ENCODE measurements at regions not wholly inside any gene's neighbourhood (a gene's known extent, or its start where the extent isn't known, plus 50 kb on each side); places are given as distances from the start of the nearest gene placed in this dataset.
"Not testable (repeated sequence)": the region's sequence is repeated elsewhere in the genome, so short reads cannot be mapped to it uniquely, and the experiment has no call there.

GRCh38 chr5:92629000-92629399 lies 952.0 kb downstream of the NR2F1-AS1 start:
- Histone ChIP-seq H3K27me3 (ENCODE audit: control insufficient read depth, insufficient read depth, low read length) (no peaks in the 10 kb centered on the region), H3K4me1 (ENCODE audit: control insufficient read depth in 2 of 3, insufficient read depth in 2 of 3, low read depth in 1 of 3, low read length in 3 of 3) (no peaks in the 10 kb centered on the region), H3K9ac (ENCODE audit: low read length in 3 of 3) (no peak overlapping the region), H3K27ac (ENCODE audit: low read depth in 2 of 2, low read length in 2 of 2) (no peak overlapping the region), H3K9me3 (ENCODE audit: control insufficient read depth in 2 of 3, insufficient read depth in 1 of 3, low read length in 3 of 3) (no peaks in the 10 kb centered on the region), H3K4me3 (ENCODE audit: low read length in 3 of 3) (no peak overlapping the region), H3K36me3 (ENCODE audit: control insufficient read depth in 2 of 3, insufficient read depth in 3 of 3, low read length in 3 of 3) (no peaks in the 10 kb centered on the region)
- intact Hi-C loops (cut with DNase I): no loop called here
- no peak for DNase-seq
- FAIRE-seq: no peak
- TF ChIP-seq CTCF (IDR thresholded peaks at IDR 0.05; ENCODE audit: borderline replicate concordance, extremely low read depth, insufficient read depth): no peak

GRCh38 chr5:92627186-92627585 lies 953.8 kb downstream of the NR2F1-AS1 start:
- no peaks in the 10 kb centered on the region for H3K36me3 ChIP-seq (ENCODE audit: control insufficient read depth in 2 of 3, insufficient read depth in 3 of 3, low read length in 3 of 3)
- no peak for TF ChIP-seq CTCF (IDR thresholded peaks at IDR 0.05; ENCODE audit: borderline replicate concordance, extremely low read depth, insufficient read depth)
- H3K4me1 ChIP-seq (ENCODE audit: control insufficient read depth in 2 of 3, insufficient read depth in 2 of 3, low read depth in 1 of 3, low read length in 3 of 3): no peaks in the 10 kb centered on the region
- H3K9ac ChIP-seq (ENCODE audit: low read length in 3 of 3): no peak overlapping the region
- no peaks in the 10 kb centered on the region for H3K27me3 ChIP-seq (ENCODE audit: control insufficient read depth, insufficient read depth, low read length)
- no peak overlapping the region for H3K27ac ChIP-seq (ENCODE audit: low read depth in 2 of 2, low read length in 2 of 2)
- no peaks in the 10 kb centered on the region for H3K9me3 ChIP-seq (ENCODE audit: control insufficient read depth in 2 of 3, insufficient read depth in 1 of 3, low read length in 3 of 3)
- DNase-seq: no peak
- no peak for FAIRE-seq
- no peak overlapping the region for H3K4me3 ChIP-seq (ENCODE audit: low read length in 3 of 3)
- intact Hi-C loops (cut with DNase I): no loop called here

GRCh38 chr5:92616085-92616484 lies 964.9 kb downstream of the NR2F1-AS1 start:
- Histone ChIP-seq H3K9me3 (ENCODE audit: control insufficient read depth in 2 of 3, insufficient read depth in 1 of 3, low read length in 3 of 3) (no peaks in the 10 kb centered on the region), H3K4me1 (ENCODE audit: control insufficient read depth in 2 of 3, insufficient read depth in 2 of 3, low read depth in 1 of 3, low read length in 3 of 3) (no peaks in the 10 kb centered on the region), H3K4me3 (ENCODE audit: low read length in 3 of 3) (no peak overlapping the region), H3K27me3 (ENCODE audit: control insufficient read depth, insufficient read depth, low read length) (no peaks in the 10 kb centered on the region), H3K36me3 (ENCODE audit: control insufficient read depth in 2 of 3, insufficient read depth in 3 of 3, low read length in 3 of 3) (no peaks in the 10 kb centered on the region), H3K9ac (ENCODE audit: low read length in 3 of 3) (no peak overlapping the region), H3K27ac (ENCODE audit: low read depth in 2 of 2, low read length in 2 of 2) (no peak overlapping the region)
- no peak for TF ChIP-seq CTCF (IDR thresholded peaks at IDR 0.05; ENCODE audit: borderline replicate concordance, extremely low read depth, insufficient read depth)
- FAIRE-seq: no peak
- no peak for DNase-seq
- intact Hi-C loops (cut with DNase I): no loop called here

- no peak for TF ChIP-seq CTCF (IDR thresholded peaks at IDR 0.05; ENCODE audit: borderline replicate concordance, extremely low read depth, insufficient read depth)
- Histone ChIP-seq H3K9ac (ENCODE audit: low read length in 3 of 3) (no peak overlapping the region), H3K27ac (ENCODE audit: low read depth in 2 of 2, low read length in 2 of 2) (no peak overlapping the region), H3K4me1 (ENCODE audit: control insufficient read depth in 2 of 3, insufficient read depth in 2 of 3, low read depth in 1 of 3, low read length in 3 of 3) (no peaks in the 10 kb centered on the region), H3K27me3 (ENCODE audit: control insufficient read depth, insufficient read depth, low read length) (no peaks in the 10 kb centered on the region), H3K9me3 (ENCODE audit: control insufficient read depth in 2 of 3, insufficient read depth in 1 of 3, low read length in 3 of 3) (no peaks in the 10 kb centered on the region), H3K4me3 (ENCODE audit: low read length in 3 of 3) (no peak overlapping the region), H3K36me3 (ENCODE audit: control insufficient read depth in 2 of 3, insufficient read depth in 3 of 3, low read length in 3 of 3) (no peaks in the 10 kb centered on the region)
- FAIRE-seq: no peak
- intact Hi-C loops (cut with DNase I): no loop called here
- DNase-seq: no peak
Observed at GRCh38 chr5:92613546-92613945, 967.5 kb downstream of the NR2F1-AS1 start.

- H3K9me3 ChIP-seq (ENCODE audit: control insufficient read depth in 2 of 3, insufficient read depth in 1 of 3, low read length in 3 of 3); H3K36me3 ChIP-seq (ENCODE audit: control insufficient read depth in 2 of 3, insufficient read depth in 3 of 3, low read length in 3 of 3); intact Hi-C loops (cut with DNase I); H3K27ac ChIP-seq (ENCODE audit: low read depth in 2 of 2, low read length in 2 of 2); H3K4me1 ChIP-seq (ENCODE audit: control insufficient read depth in 2 of 3, insufficient read depth in 2 of 3, low read depth in 1 of 3, low read length in 3 of 3); DNase-seq; FAIRE-seq; H3K4me3 ChIP-seq (ENCODE audit: low read length in 3 of 3); H3K27me3 ChIP-seq (ENCODE audit: control insufficient read depth, insufficient read depth, low read length); H3K9ac ChIP-seq (ENCODE audit: low read length in 3 of 3): not testable (repeated sequence)
Observed at GRCh38 chr5:92610435-92610834, 970.6 kb downstream of the NR2F1-AS1 start.
